Endodermal cell (in vitro differentiated cells): ENCODE measurements at regions not wholly inside any gene's neighbourhood (a gene's known extent, or its start where the extent isn't known, plus 50 kb on each side); places are given as distances from the start of the nearest gene placed in this dataset.

Source experiments
- DNase-seq: peaks from one replicate; pipeline ENCODE4 v3.0.0-alpha.2; 2017
- H3K27ac ChIP-seq: 2 replicates; pipeline ENCODE4 v1.5.1; 2013; ENCODE audit warnings: mild to moderate bottlenecking, low read depth, low read length, moderate library complexity
- H3K27me3 ChIP-seq: 2 replicates; pipeline ENCODE4 v1.6.1; 2013; ENCODE audit warnings: mild to moderate bottlenecking, low read length, moderate library complexity; ENCODE audit not compliant: insufficient read depth, control insufficient read depth, poor library complexity, severe bottlenecking
- H3K36me3 ChIP-seq: 2 replicates; pipeline ENCODE4 v1.7.0; 2013; ENCODE audit warnings: mild to moderate bottlenecking, low read length, moderate library complexity; ENCODE audit not compliant: control insufficient read depth, insufficient read depth
- H3K4me1 ChIP-seq: one replicate; pipeline ENCODE4 v1.7.0; 2013; ENCODE audit warnings: low read length; ENCODE audit not compliant: control insufficient read depth, insufficient read depth
- H3K4me3 ChIP-seq: 2 replicates; pipeline ENCODE4 v1.5.1; 2013; ENCODE audit warnings: mild to moderate bottlenecking, low read length, moderate library complexity
- H3K9ac ChIP-seq: 2 replicates; pipeline ENCODE4 v1.6.1; 2013; ENCODE audit warnings: mild to moderate bottlenecking, low read length, moderate library complexity; ENCODE audit not compliant: poor library complexity, severe bottlenecking; ENCODE audit errors: extremely low read depth
- H3K9me3 ChIP-seq: 2 replicates; pipeline ENCODE4 v1.6.1; 2013; ENCODE audit warnings: mild to moderate bottlenecking, low read length, moderate library complexity; ENCODE audit not compliant: control insufficient read depth
- H3K27ac Mint-ChIP-seq: 2 replicates; pipeline ENCODE4 v1.8.0; 2020; ENCODE audit warnings: mixed read lengths
- H3K27me3 Mint-ChIP-seq: 2 replicates; pipeline ENCODE4 v1.8.0; 2021; ENCODE audit warnings: mild to moderate bottlenecking, mixed read lengths; ENCODE audit not compliant: insufficient read depth
- H3K36me3 Mint-ChIP-seq: 2 replicates; pipeline ENCODE4 v1.8.0; 2020; ENCODE audit warnings: low read depth, mixed read lengths
- H3K4me1 Mint-ChIP-seq: 2 replicates; pipeline ENCODE4 v1.8.0; 2020; ENCODE audit warnings: mixed read lengths
- H3K4me3 Mint-ChIP-seq: 2 replicates; pipeline ENCODE4 v1.8.0; 2020; ENCODE audit warnings: mild to moderate bottlenecking, moderate library complexity, mixed read lengths
- H3K9me3 Mint-ChIP-seq: 2 replicates; pipeline ENCODE4 v1.8.0; 2020; ENCODE audit warnings: mild to moderate bottlenecking, mixed read lengths
- CTCF ChIP-seq: fragments of 200-600 bp; sonication (generic); conservative IDR thresholded peaks from 2 replicates; pipeline ENCODE4 v1.5.0; 2021; ENCODE audit warnings: antibody characterized with exemption, mild to moderate bottlenecking
- WGBS, 2 experiments: methylation state at CpG; one replicate each; pipeline versions ENCODE4 v1.1.5 to v1.1.7; 2013; ENCODE audit warnings: missing lambda C conversion rate in 2 of 2, mixed read lengths in 1 of 2; ENCODE audit not compliant: insufficient coverage in 1 of 2, insufficient read length in 1 of 2; 5-methylcytosine and 5-hydroxymethylcytosine counted together

- H3K4me3 Mint-ChIP-seq = no peak overlapping the region
- H3K9me3 Mint-ChIP-seq = no peaks in the 10 kb centered on the region
- Histone ChIP-seq H3K36me3 (no peaks in the 10 kb centered on the region), H3K4me3 (no peak overlapping the region), H3K9me3 (no peaks in the 10 kb centered on the region), H3K4me1 (no peaks in the 10 kb centered on the region), H3K27ac (no peak overlapping the region), H3K9ac (no peak overlapping the region), H3K27me3 (no peaks in the 10 kb centered on the region)
- H3K27ac Mint-ChIP-seq = no peak overlapping the region
- no peak for TF ChIP-seq CTCF
- no peaks in the 10 kb centered on the region for H3K36me3 Mint-ChIP-seq
- H3K27me3 Mint-ChIP-seq = no peaks in the 10 kb centered on the region
- 100% methylated on average over 1 to 2 of the region's 2 CpGs for WGBS, 2 experiments
- peaks cover 7% of the 10 kb centered on the region for H3K4me1 Mint-ChIP-seq
- no peak for DNase-seq
Measured at GRCh38 chr14:26124896-26125438, 472.9 kb downstream of the NOVA1 start.

DNA sequence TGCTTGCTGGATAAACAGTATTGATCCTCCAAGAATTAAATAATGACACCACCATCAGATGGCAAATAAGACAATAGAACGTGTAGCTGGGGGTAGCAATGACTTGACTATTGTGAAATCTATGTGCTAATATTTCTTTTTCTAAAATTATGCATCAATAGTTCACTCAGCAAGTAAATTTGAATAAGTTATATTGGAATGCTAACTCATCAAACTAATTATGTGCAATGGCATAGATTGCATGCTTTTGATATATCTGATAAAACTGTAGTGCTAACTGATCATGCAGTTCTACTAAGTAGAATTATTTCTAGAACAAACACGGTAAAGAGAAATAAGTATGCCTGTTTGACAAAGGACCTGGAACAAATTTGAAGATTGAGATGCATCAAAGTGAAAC is 474.4 kb downstream of the NOVA1 start:
- Histone ChIP-seq H3K9me3 (no peaks in the 10 kb centered on the region), H3K36me3 (no peaks in the 10 kb centered on the region), H3K27ac (no peak overlapping the region), H3K4me3 (no peak overlapping the region), H3K27me3 (no peaks in the 10 kb centered on the region), H3K4me1 (no peaks in the 10 kb centered on the region), H3K9ac (no peak overlapping the region)
- Mint-ChIP-seq H3K9me3 (no peaks in the 10 kb centered on the region), H3K27me3 (no peaks in the 10 kb centered on the region), H3K36me3 (no peaks in the 10 kb centered on the region), H3K4me3 (no peak overlapping the region), H3K27ac (no peak overlapping the region), H3K4me1 (no peaks in the 10 kb centered on the region)
- 89% methylated on average over 1 of the region's 2 CpGs; no CpG with 5 or more reads in 1 of the 2 experiments for WGBS, 2 experiments
- TF ChIP-seq CTCF = no peak
- DNase-seq = no peak

- WGBS, 2 experiments = 85 to 91% methylated on average over 2 to 3 of the region's 3 CpGs
- Histone ChIP-seq H3K27me3 (no peaks in the 10 kb centered on the region), H3K9me3 (no peaks in the 10 kb centered on the region), H3K4me3 (no peak overlapping the region), H3K4me1 (no peaks in the 10 kb centered on the region), H3K27ac (no peak overlapping the region), H3K36me3 (no peaks in the 10 kb centered on the region), H3K9ac (no peak overlapping the region)
- Mint-ChIP-seq H3K4me1 (no peaks in the 10 kb centered on the region), H3K27ac (no peak overlapping the region), H3K36me3 (no peaks in the 10 kb centered on the region), H3K9me3 (no peaks in the 10 kb centered on the region), H3K4me3 (no peak overlapping the region), H3K27me3 (no peaks in the 10 kb centered on the region)
- TF ChIP-seq CTCF = no peak
- no peak for DNase-seq
Measured at GRCh38 chr14:26121181-26121580, 476.7 kb downstream of the NOVA1 start.
